ENCODE measurements at regions not wholly inside any gene's neighbourhood (a gene's known extent, or its start where the extent isn't known, plus 50 kb on each side); places are given as distances from the start of the nearest gene placed in this dataset.

DNA sequence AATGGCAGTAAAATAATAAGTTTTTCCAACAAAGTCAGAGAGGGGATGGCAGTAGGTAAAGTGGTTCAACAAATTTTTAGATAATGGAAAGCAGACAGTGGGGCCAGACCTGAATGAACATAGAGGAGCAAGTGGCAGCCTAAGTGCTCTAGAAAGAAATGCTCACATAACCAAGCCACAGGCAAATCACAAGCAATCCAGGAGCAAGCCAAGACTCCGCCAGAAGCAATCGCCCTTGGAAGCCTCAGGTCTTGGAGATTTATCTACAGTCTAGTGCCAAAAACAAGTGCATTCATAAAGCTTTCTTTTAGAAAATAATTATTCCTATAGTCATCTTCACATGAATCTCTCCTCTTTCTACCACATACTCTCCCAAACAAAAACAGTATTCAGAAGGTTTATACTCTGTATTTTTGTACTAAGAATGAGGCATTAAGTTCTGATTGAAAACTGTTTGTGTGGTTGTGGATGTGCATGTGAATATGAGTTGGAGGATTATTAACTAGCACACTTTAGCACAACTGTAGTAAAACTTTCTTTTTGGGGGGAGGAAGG lies 375.5 kb downstream of the CDH9 start:
- TF ChIP-seq MAFK (IDR thresholded peaks at IDR 0.05; ENCODE audit: low read depth, low read length) (no peak), POLR2A (IDR thresholded peaks at IDR 0.05; ENCODE audit: low read depth, low read length) (no peak), CEBPB (IDR thresholded peaks at IDR 0.05; ENCODE audit: low read depth, low read length) (no peak), CHD1 (IDR thresholded peaks at IDR 0.05; ENCODE audit: low read depth, low read length) (no peak), MXI1 (IDR thresholded peaks at IDR 0.05; ENCODE audit: borderline replicate concordance, low read depth, low read length) (no peak), RFX5 (IDR thresholded peaks at IDR 0.05; ENCODE audit: low read depth, low read length) (no peak), SMC3 (IDR thresholded peaks at IDR 0.05; ENCODE audit: low read depth, low read length) (no peak), RAD21 (IDR thresholded peaks at IDR 0.05; ENCODE audit: low read length) (no peak), MAZ (IDR thresholded peaks at IDR 0.05; ENCODE audit: borderline replicate concordance, low read depth, low read length) (no peak)
- TF ChIP-seq, protein P1, sequence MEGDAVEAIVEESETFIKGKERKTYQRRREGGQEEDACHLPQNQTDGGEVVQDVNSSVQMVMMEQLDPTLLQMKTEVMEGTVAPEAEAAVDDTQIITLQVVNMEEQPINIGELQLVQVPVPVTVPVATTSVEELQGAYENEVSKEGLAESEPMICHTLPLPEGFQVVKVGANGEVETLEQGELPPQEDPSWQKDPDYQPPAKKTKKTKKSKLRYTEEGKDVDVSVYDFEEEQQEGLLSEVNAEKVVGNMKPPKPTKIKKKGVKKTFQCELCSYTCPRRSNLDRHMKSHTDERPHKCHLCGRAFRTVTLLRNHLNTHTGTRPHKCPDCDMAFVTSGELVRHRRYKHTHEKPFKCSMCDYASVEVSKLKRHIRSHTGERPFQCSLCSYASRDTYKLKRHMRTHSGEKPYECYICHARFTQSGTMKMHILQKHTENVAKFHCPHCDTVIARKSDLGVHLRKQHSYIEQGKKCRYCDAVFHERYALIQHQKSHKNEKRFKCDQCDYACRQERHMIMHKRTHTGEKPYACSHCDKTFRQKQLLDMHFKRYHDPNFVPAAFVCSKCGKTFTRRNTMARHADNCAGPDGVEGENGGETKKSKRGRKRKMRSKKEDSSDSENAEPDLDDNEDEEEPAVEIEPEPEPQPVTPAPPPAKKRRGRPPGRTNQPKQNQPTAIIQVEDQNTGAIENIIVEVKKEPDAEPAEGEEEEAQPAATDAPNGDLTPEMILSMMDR (conservative IDR thresholded peaks at IDR 0.05; ENCODE audit: low read depth, low read length), result no peak

Data from IMR-90 (cell line).